ENCODE measurements at regions not wholly inside any gene's neighbourhood (a gene's known extent, or its start where the extent isn't known, plus 50 kb on each side); places are given as distances from the start of the nearest gene placed in this dataset.

DNA sequence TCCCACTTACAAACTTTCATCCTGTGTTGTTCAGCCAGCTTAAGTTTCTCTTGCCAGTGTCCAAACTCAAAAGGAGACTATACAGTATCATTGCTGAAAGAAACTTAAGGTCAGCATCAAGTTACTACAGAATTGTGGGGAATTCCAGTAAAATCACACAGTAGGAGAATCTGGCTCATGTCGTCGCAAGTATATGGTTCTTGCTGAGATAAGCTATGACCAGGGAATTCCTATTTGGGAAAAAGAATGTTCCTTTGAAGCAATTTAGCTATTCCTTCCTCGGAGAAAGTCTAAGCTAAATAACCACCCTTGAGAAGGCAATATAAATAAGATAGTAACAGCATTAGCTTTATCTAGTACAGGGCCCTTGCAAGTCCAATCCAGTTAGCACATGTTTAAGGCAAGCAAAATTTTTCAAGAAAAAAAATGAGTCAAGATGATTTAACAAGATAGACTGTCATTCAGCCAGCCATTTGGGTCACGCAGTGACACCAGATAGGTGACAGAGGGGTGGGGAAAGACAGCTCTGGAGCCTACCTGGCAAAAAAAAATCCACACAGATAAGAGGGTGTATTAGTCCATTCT is 78.2 kb upstream of the THBS1 start:
- ATAC-seq: no peak

DNA sequence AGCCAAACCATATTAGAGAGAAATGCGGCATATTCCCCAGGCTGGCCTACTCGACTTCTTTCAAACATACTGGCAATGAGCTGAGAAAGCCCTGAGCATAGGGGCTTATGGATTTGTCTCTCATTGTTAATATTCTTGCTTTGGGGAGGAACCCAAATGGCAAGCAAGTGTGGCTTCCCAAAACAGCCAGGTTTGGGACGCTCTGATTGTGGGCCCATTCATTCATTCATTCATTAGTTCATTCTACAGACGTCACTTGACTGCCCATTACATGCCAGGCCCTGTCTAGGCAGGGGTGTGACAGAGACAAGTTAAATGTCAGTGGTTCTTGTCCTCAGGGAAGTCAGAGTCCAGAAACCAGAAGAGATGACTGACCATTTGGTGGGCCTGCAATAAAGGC is 77.4 kb upstream of the THBS1 start:
- ATAC-seq: no peak
- TF ChIP-seq, protein P1, sequence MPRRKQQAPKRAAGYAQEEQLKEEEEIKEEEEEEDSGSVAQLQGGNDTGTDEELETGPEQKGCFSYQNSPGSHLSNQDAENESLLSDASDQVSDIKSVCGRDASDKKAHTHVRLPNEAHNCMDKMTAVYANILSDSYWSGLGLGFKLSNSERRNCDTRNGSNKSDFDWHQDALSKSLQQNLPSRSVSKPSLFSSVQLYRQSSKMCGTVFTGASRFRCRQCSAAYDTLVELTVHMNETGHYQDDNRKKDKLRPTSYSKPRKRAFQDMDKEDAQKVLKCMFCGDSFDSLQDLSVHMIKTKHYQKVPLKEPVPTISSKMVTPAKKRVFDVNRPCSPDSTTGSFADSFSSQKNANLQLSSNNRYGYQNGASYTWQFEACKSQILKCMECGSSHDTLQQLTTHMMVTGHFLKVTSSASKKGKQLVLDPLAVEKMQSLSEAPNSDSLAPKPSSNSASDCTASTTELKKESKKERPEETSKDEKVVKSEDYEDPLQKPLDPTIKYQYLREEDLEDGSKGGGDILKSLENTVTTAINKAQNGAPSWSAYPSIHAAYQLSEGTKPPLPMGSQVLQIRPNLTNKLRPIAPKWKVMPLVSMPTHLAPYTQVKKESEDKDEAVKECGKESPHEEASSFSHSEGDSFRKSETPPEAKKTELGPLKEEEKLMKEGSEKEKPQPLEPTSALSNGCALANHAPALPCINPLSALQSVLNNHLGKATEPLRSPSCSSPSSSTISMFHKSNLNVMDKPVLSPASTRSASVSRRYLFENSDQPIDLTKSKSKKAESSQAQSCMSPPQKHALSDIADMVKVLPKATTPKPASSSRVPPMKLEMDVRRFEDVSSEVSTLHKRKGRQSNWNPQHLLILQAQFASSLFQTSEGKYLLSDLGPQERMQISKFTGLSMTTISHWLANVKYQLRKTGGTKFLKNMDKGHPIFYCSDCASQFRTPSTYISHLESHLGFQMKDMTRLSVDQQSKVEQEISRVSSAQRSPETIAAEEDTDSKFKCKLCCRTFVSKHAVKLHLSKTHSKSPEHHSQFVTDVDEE (CRISPR knock-in tag; IDR thresholded peaks at IDR 0.05): no peak
- TF ChIP-seq ZC3H10 (CRISPR knock-in tag; IDR thresholded peaks at IDR 0.05) (no peak), ESRRG (CRISPR knock-in tag; IDR thresholded peaks at IDR 0.05) (no peak), ZNF8 (CRISPR knock-in tag; IDR thresholded peaks at IDR 0.05) (no peak), PPARA (CRISPR knock-in tag; IDR thresholded peaks at IDR 0.05; ENCODE audit: borderline replicate concordance) (no peak), ZFP3 (CRISPR knock-in tag; IDR thresholded peaks at IDR 0.05) (no peak), CSDC2 (CRISPR knock-in tag; IDR thresholded peaks at IDR 0.05) (no peak), GLIS3 (CRISPR knock-in tag; IDR thresholded peaks at IDR 0.05) (no peak), TCF4 (CRISPR knock-in tag; IDR thresholded peaks at IDR 0.05; ENCODE audit: borderline replicate concordance) (no peak), ARNTL (CRISPR knock-in tag; IDR thresholded peaks at IDR 0.05; ENCODE audit: borderline replicate concordance, low read depth) (no peak), ZNF70 (CRISPR knock-in tag; IDR thresholded peaks at IDR 0.05) (no peak), ZNF565 (CRISPR knock-in tag; conservative IDR thresholded peaks at IDR 0.05; ENCODE audit: low read depth) (no peak), ISL1 (CRISPR knock-in tag; IDR thresholded peaks at IDR 0.05) (no peak)
- TF ChIP-seq, protein P2, sequence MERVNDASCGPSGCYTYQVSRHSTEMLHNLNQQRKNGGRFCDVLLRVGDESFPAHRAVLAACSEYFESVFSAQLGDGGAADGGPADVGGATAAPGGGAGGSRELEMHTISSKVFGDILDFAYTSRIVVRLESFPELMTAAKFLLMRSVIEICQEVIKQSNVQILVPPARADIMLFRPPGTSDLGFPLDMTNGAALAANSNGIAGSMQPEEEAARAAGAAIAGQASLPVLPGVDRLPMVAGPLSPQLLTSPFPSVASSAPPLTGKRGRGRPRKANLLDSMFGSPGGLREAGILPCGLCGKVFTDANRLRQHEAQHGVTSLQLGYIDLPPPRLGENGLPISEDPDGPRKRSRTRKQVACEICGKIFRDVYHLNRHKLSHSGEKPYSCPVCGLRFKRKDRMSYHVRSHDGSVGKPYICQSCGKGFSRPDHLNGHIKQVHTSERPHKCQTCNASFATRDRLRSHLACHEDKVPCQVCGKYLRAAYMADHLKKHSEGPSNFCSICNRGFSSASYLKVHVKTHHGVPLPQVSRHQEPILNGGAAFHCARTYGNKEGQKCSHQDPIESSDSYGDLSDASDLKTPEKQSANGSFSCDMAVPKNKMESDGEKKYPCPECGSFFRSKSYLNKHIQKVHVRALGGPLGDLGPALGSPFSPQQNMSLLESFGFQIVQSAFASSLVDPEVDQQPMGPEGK (CRISPR knock-in tag; IDR thresholded peaks at IDR 0.05; ENCODE audit: borderline replicate concordance): no peak

More for the DNA sequence above, 78.2 kb upstream of the THBS1 start:
- TF ChIP-seq ESRRG (CRISPR knock-in tag; IDR thresholded peaks at IDR 0.05) (no peak), ZFP3 (CRISPR knock-in tag; IDR thresholded peaks at IDR 0.05) (no peak), ARNTL (CRISPR knock-in tag; IDR thresholded peaks at IDR 0.05; ENCODE audit: borderline replicate concordance, low read depth) (no peak), OSR1 (CRISPR knock-in tag; IDR thresholded peaks at IDR 0.05) (no peak)

DNA sequence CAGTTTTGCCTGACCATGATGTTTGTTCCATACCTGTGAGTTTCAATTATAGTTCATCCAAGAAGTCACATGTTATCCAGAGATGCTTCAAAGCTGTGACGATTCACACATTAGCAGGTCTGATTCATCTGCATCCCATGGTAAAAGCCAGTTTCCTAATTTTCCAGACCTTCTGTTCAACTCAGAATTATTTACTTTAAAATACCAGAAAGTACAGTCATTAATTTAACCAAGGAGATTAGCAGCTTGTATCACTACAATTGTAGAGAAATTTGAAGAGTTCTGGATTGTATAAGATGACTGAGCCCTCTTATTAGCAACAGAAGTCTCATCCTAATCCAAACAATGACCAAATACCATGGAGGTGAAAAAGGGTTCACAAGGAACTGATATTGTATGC is 76.1 kb upstream of the THBS1 start:
- TF ChIP-seq, protein P3, sequence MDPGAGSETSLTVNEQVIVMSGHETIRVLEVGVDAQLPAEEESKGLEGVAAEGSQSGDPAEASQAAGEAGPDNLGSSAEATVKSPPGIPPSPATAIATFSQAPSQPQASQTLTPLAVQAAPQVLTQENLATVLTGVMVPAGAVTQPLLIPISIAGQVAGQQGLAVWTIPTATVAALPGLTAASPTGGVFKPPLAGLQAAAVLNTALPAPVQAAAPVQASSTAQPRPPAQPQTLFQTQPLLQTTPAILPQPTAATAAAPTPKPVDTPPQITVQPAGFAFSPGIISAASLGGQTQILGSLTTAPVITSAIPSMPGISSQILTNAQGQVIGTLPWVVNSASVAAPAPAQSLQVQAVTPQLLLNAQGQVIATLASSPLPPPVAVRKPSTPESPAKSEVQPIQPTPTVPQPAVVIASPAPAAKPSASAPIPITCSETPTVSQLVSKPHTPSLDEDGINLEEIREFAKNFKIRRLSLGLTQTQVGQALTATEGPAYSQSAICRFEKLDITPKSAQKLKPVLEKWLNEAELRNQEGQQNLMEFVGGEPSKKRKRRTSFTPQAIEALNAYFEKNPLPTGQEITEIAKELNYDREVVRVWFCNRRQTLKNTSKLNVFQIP (CRISPR knock-in tag; IDR thresholded peaks at IDR 0.05; ENCODE audit: borderline replicate concordance, low read depth): no peak
- TF ChIP-seq ISL1 (CRISPR knock-in tag; IDR thresholded peaks at IDR 0.05): peak; percentile 58
- TF ChIP-seq RARB (CRISPR knock-in tag; IDR thresholded peaks at IDR 0.05): no peak
- no peak for TF ChIP-seq BACH2 (CRISPR knock-in tag; IDR thresholded peaks at IDR 0.05; ENCODE audit: borderline replicate concordance)
- TF ChIP-seq TCF4 (CRISPR knock-in tag; IDR thresholded peaks at IDR 0.05; ENCODE audit: borderline replicate concordance): no peak
- TF ChIP-seq ZC3H10 (CRISPR knock-in tag; IDR thresholded peaks at IDR 0.05): no peak
- no peak for ATAC-seq

DNA sequence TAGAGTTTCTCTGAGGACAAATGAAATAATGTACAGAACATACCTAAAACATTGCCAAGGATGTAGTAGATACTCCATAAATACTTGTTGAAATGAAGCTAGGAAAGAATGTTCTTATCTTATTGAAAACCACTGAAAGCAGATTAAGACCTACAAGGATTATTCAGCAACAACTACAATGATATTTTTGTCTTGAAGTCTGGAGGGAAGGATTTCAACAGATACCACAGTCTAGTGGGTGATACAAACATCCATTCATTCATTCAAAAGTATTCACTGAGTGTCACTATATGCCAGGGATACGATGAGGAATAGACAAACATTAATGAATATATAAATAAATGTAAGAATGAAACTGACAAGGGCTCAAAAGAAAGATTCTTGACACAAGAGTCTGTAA is 74.7 kb upstream of the THBS1 start:
- no peak for ATAC-seq

DNA sequence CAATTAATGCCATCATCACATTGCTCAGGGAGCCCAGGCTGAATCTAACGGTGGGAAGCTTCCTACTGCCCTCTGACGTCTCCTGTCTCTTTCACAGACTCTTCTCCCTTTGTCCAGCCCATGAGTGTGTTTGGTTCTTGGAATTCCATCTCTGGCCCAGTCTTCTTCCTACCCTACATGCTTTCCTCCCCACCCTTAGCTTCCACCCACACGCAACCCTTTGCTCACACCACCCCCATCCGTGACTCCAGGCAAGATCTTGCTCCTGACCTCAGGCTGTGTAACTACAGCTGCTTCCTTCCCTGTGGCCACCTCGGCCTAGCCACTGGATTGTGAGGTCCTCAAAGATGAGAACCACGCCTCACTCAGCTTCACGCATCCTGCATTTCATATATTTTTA is 72.3 kb upstream of the THBS1 start:
- no peak for ATAC-seq
- TF ChIP-seq, protein P1 (CRISPR knock-in tag; IDR thresholded peaks at IDR 0.05): no peak
- TF ChIP-seq TOX (CRISPR knock-in tag; IDR thresholded peaks at IDR 0.05; ENCODE audit: borderline replicate concordance) (no peak), ZC3H10 (CRISPR knock-in tag; IDR thresholded peaks at IDR 0.05) (no peak), ARNTL (CRISPR knock-in tag; IDR thresholded peaks at IDR 0.05; ENCODE audit: borderline replicate concordance, low read depth) (no peak), SNAI2 (CRISPR knock-in tag; IDR thresholded peaks at IDR 0.05) (no peak), TCF4 (CRISPR knock-in tag; IDR thresholded peaks at IDR 0.05; ENCODE audit: borderline replicate concordance) (no peak), ESRRG (CRISPR knock-in tag; IDR thresholded peaks at IDR 0.05) (no peak), ISL1 (CRISPR knock-in tag; IDR thresholded peaks at IDR 0.05) (no peak), PPARA (CRISPR knock-in tag; IDR thresholded peaks at IDR 0.05; ENCODE audit: borderline replicate concordance) (no peak)
- TF ChIP-seq, protein P2 (CRISPR knock-in tag; IDR thresholded peaks at IDR 0.05; ENCODE audit: borderline replicate concordance): no peak

More for the DNA sequence above, 74.7 kb upstream of the THBS1 start:
- TF ChIP-seq TCF4 (CRISPR knock-in tag; IDR thresholded peaks at IDR 0.05; ENCODE audit: borderline replicate concordance) (no peak), ISL1 (CRISPR knock-in tag; IDR thresholded peaks at IDR 0.05) (no peak), SNAI2 (CRISPR knock-in tag; IDR thresholded peaks at IDR 0.05) (no peak)
